ENCODE measurements at regions not wholly inside any gene's neighbourhood (a gene's known extent, or its start where the extent isn't known, plus 50 kb on each side); places are given as distances from the start of the nearest gene placed in this dataset.

- TF ChIP-seq EZH2phosphoT487 (IDR thresholded peaks at IDR 0.05; ENCODE audit: borderline replicate concordance, low read depth, low read length) (no peak), CTCF (conservative IDR thresholded peaks at IDR 0.05; ENCODE audit: low read length) (no peak)
- Histone ChIP-seq H3K36me3 (ENCODE audit: insufficient read depth, low read length) (no peaks in the 10 kb centered on the region), H3K9me3 (ENCODE audit: low read length) (no peaks in the 10 kb centered on the region), H4K20me1 (ENCODE audit: insufficient read depth, low read length) (no peaks in the 10 kb centered on the region), H3K27ac (ENCODE audit: low read depth, low read length, poor library complexity, severe bottlenecking) (no peak overlapping the region), H3K4me2 (ENCODE audit: low read length) (no peak overlapping the region), H3K79me2 (ENCODE audit: insufficient read depth, low read depth, low read length) (no peaks in the 10 kb centered on the region), H2AFZ (ENCODE audit: low read length) (no peak overlapping the region), H3K4me3 (ENCODE audit: low read depth, low read length, poor library complexity, severe bottlenecking) (no peak overlapping the region), H3K4me1 (ENCODE audit: insufficient read depth, low read length, poor library complexity, severe bottlenecking) (no peaks in the 10 kb centered on the region), H3K9me2 (ENCODE audit: insufficient read depth, low read length) (no peaks in the 10 kb centered on the region)
- DNase-seq (ENCODE audit: low spot score) = no peak
- intact Hi-C loops (cut with micrococcal nuclease; ENCODE audit: unreplicated experiment) = no loop called here
- POLR2A ChIA-PET = interaction anchor here (0.6 to 0.7 kb wide), 2 partner anchors 9 to 11 kb away, joined by 3 read pairs; no protein-coding TSS in a partner anchor
- BruUV-seq (replicated peaks) = no TSS peak
- CTCF ChIA-PET (ENCODE audit: unreplicated experiment) = no interaction called here
These were observed 338.7 kb upstream of the IGFBP7 start for GRCh38 chr4:57448901-57449300.

- no peaks in the 10 kb centered on the region for H3K9me3 ChIP-seq (ENCODE audit: low read length)
- H3K27ac ChIP-seq (ENCODE audit: low read depth, low read length, poor library complexity, severe bottlenecking) = no peak overlapping the region
- H3K79me2 ChIP-seq (ENCODE audit: insufficient read depth, low read depth, low read length) = no peaks in the 10 kb centered on the region
- no peak overlapping the region for H2AFZ ChIP-seq (ENCODE audit: low read length)
- DNase-seq (ENCODE audit: low spot score) = no peak
- no peaks in the 10 kb centered on the region for H3K36me3 ChIP-seq (ENCODE audit: insufficient read depth, low read length)
- CTCF ChIA-PET (ENCODE audit: unreplicated experiment) = no interaction called here
- BruUV-seq (replicated peaks) = no TSS peak
- H4K20me1 ChIP-seq (ENCODE audit: insufficient read depth, low read length) = no peaks in the 10 kb centered on the region
- H3K9me2 ChIP-seq (ENCODE audit: insufficient read depth, low read length) = no peaks in the 10 kb centered on the region
- no peak overlapping the region for H3K4me2 ChIP-seq (ENCODE audit: low read length)
- no peak overlapping the region for H3K4me3 ChIP-seq (ENCODE audit: low read depth, low read length, poor library complexity, severe bottlenecking)
- POLR2A ChIA-PET = interaction anchor here (0.6 to 0.7 kb wide), 3 partner anchors 8 to 313 kb away, joined by 3 read pairs; no protein-coding TSS in a partner anchor
- intact Hi-C loops (cut with micrococcal nuclease; ENCODE audit: unreplicated experiment) = no loop called here
- TF ChIP-seq CTCF (conservative IDR thresholded peaks at IDR 0.05; ENCODE audit: low read length) (no peak), EZH2phosphoT487 (IDR thresholded peaks at IDR 0.05; ENCODE audit: borderline replicate concordance, low read depth, low read length) (no peak)
- no peaks in the 10 kb centered on the region for H3K4me1 ChIP-seq (ENCODE audit: insufficient read depth, low read length, poor library complexity, severe bottlenecking)
These were observed 338.3 kb upstream of the IGFBP7 start for GRCh38 chr4:57448452-57448851.

- ChIA-PET CTCF (ENCODE audit: unreplicated experiment) (no interaction called here), POLR2A (no interaction called here)
- Histone ChIP-seq H4K20me1 (ENCODE audit: insufficient read depth, low read length) (no peaks in the 10 kb centered on the region), H3K27ac (ENCODE audit: low read depth, low read length, poor library complexity, severe bottlenecking) (no peak overlapping the region), H3K4me3 (ENCODE audit: low read depth, low read length, poor library complexity, severe bottlenecking) (no peak overlapping the region), H2AFZ (ENCODE audit: low read length) (no peak overlapping the region), H3K79me2 (ENCODE audit: insufficient read depth, low read depth, low read length) (no peaks in the 10 kb centered on the region), H3K9me3 (ENCODE audit: low read length) (no peaks in the 10 kb centered on the region), H3K9me2 (ENCODE audit: insufficient read depth, low read length) (no peaks in the 10 kb centered on the region), H3K4me1 (ENCODE audit: insufficient read depth, low read length, poor library complexity, severe bottlenecking) (no peaks in the 10 kb centered on the region), H3K4me2 (ENCODE audit: low read length) (no peak overlapping the region), H3K36me3 (ENCODE audit: insufficient read depth, low read length) (no peaks in the 10 kb centered on the region)
- TF ChIP-seq EZH2phosphoT487 (IDR thresholded peaks at IDR 0.05; ENCODE audit: borderline replicate concordance, low read depth, low read length) (no peak), CTCF (conservative IDR thresholded peaks at IDR 0.05; ENCODE audit: low read length) (no peak)
- BruUV-seq (replicated peaks) = no TSS peak
- no peak for DNase-seq (ENCODE audit: low spot score)
- intact Hi-C loops (cut with micrococcal nuclease; ENCODE audit: unreplicated experiment) = no loop called here
These were observed 336.1 kb upstream of the IGFBP7 start for GRCh38 chr4:57446266-57446665.
